K562 (cell line): ENCODE measurements at regions not wholly inside any gene's neighbourhood (a gene's known extent, or its start where the extent isn't known, plus 50 kb on each side); places are given as distances from the start of the nearest gene placed in this dataset.

Source experiments
- CREM ChIP-seq: IDR thresholded peaks from 2 replicates; pipeline ENCODE4 v1.6.1; 2014; ENCODE audit warnings: antibody characterized with exemption, low read depth
- EP400 ChIP-seq: fragments of 450-650 bp; IDR thresholded peaks from 2 replicates; pipeline ENCODE4 v1.6.1; 2017; ENCODE audit warnings: antibody characterized with exemption, mild to moderate bottlenecking, moderate library complexity
- HNRNPH1 ChIP-seq: fragments of 200-400 bp; formaldehyde crosslinking; optimal IDR thresholded peaks from 2 replicates; pipeline ENCODE3; 2017; ENCODE audit warnings: low read depth, mild to moderate bottlenecking, low read length, moderate library complexity
- MGA ChIP-seq: fragments of 450-650 bp; IDR thresholded peaks from 2 replicates; pipeline ENCODE4 v1.6.1; 2016; ENCODE audit warnings: mild to moderate bottlenecking, moderate library complexity
- MYC ChIP-seq, 2 experiments: fragments of 250-450 bp in 1 of 2; sonication (Bioruptor Pico) in 1 of 2; IDR thresholded peaks; 2 replicates each; pipeline versions ENCODE4 v1.5.1 to v1.6.1; 2012 to 2021; ENCODE audit warnings: low read depth in 2 of 2, borderline replicate concordance in 1 of 2, improper control_type of control experiment in 1 of 2, low read length in 1 of 2, mild to moderate bottlenecking in 1 of 2, moderate library complexity in 1 of 2
- PTRF ChIP-seq: fragments of 450-650 bp; IDR thresholded peaks from 2 replicates; pipeline ENCODE4 v1.6.1; 2016; ENCODE audit warnings: mild to moderate bottlenecking, missing genetic modification characterization, missing compliant biosample characterization
- YY1 ChIP-seq, 3 experiments: IDR thresholded peaks; 2 replicates each; pipeline ENCODE4 v1.6.1; 2011; ENCODE audit warnings: low read length in 2 of 3, mild to moderate bottlenecking in 2 of 3, moderate library complexity in 2 of 3, borderline replicate concordance in 1 of 3, control low read depth in 1 of 3, low read depth in 1 of 3; ENCODE audit not compliant: insufficient read depth in 3 of 3, insufficient replicate concordance in 2 of 3, control insufficient read depth in 1 of 3, insufficient read length in 1 of 3; ENCODE audit errors: extremely low read depth in 1 of 3
- ZNF609 ChIP-seq: sonication (generic); formaldehyde crosslinking; IDR thresholded peaks from 2 replicates; pipeline ENCODE4 v1.8.1; 2023; ENCODE audit warnings: missing genetic modification reagents, mild to moderate bottlenecking, borderline replicate concordance

GRCh38 chr7:25732766-25733217 is 419.2 kb upstream of the NFE2L3 start (continued):
- TF ChIP-seq PTRF (tag), result no peak
- no peak for TF ChIP-seq ZNF609 (CRISPR knock-in tag)
- TF ChIP-seq EP400, result peak; percentile 60
- TF ChIP-seq MGA, result peak; percentile 68
- TF ChIP-seq CREM, result peak; percentile 61
- TF ChIP-seq MYC (IDR thresholded peaks at IDR 0.05; ENCODE audit: low read depth, low read length), result peak; percentile 81
- no peak for TF ChIP-seq MYC (CRISPR knock-in tag; IDR thresholded peaks at IDR 0.05; ENCODE audit: borderline replicate concordance, low read depth)
- TF ChIP-seq HNRNPH1, result no peak
- peak; percentile 35 to 84 (median 61) for TF ChIP-seq YY1 (IDR thresholded peaks at IDR 0.05; ENCODE audit: borderline replicate concordance in 1 of 3, control insufficient read depth in 1 of 3, extremely low read depth in 1 of 3, insufficient read depth in 3 of 3, insufficient read length in 1 of 3, insufficient replicate concordance in 2 of 3, low read depth in 1 of 3, low read length in 2 of 3)
